DOHH2 (cell line): ENCODE measurements at regions not wholly inside any gene's neighbourhood (a gene's known extent, or its start where the extent isn't known, plus 50 kb on each side); places are given as distances from the start of the nearest gene placed in this dataset.

Experiments
- H3F3A ChIP-seq: fragments of 200-600 bp; sonication (generic), shearing (Covaris generic); 2 replicates; pipeline ENCODE4 v1.6.0; 2016; ENCODE audit warnings: antibody characterized with exemption, mild to moderate bottlenecking; ENCODE audit not compliant: control insufficient read depth, insufficient read depth
- H3K27ac ChIP-seq: fragments of 200-600 bp; sonication (generic); 2 replicates; pipeline ENCODE4 v1.5.1; 2014; ENCODE audit warnings: low read depth, mild to moderate bottlenecking, low read length, moderate library complexity
- H3K27me3 ChIP-seq: fragments of 200-600 bp; sonication (generic); 2 replicates; pipeline ENCODE4 v1.6.1; 2014; ENCODE audit warnings: mild to moderate bottlenecking, low read length, mixed read lengths; ENCODE audit not compliant: control insufficient read depth
- H3K36me3 ChIP-seq: fragments of 200-600 bp; sonication (generic); 2 replicates; pipeline ENCODE4 v1.6.1; 2014; ENCODE audit warnings: mild to moderate bottlenecking, low read length, moderate library complexity, mixed read lengths; ENCODE audit not compliant: control insufficient read depth
- H3K4me1 ChIP-seq: fragments of 200-600 bp; sonication (generic); 2 replicates; pipeline ENCODE4 v1.6.1; 2014; ENCODE audit warnings: mild to moderate bottlenecking, low read length, mixed read lengths; ENCODE audit not compliant: control insufficient read depth
- H3K4me2 ChIP-seq: fragments of 200-600 bp; sonication (generic); 2 replicates; pipeline ENCODE4 v1.6.0; 2014; ENCODE audit warnings: mild to moderate bottlenecking, low read length, moderate library complexity
- H3K4me3 ChIP-seq: fragments of 200-600 bp; sonication (generic); 2 replicates; pipeline ENCODE4 v1.5.1; 2014; ENCODE audit warnings: mild to moderate bottlenecking, low read length, mixed read lengths
- H3K79me2 ChIP-seq: fragments of 200-600 bp; sonication (generic); 2 replicates; pipeline ENCODE4 v1.6.1; 2014; ENCODE audit warnings: mild to moderate bottlenecking, low read length, mixed read lengths; ENCODE audit not compliant: control insufficient read depth
- H3K9me2 ChIP-seq: fragments of 200-600 bp; sonication (generic); replicated peaks from 2 replicates; pipeline ENCODE4 v1.6.1; 2014; ENCODE audit warnings: mild to moderate bottlenecking, low read length, mixed read lengths; ENCODE audit not compliant: control insufficient read depth
- H3K9me3 ChIP-seq: fragments of 200-600 bp; sonication (generic); 2 replicates; pipeline ENCODE4 v1.6.1; 2014; ENCODE audit warnings: antibody characterized with exemption, low read length, mixed read lengths; ENCODE audit not compliant: control insufficient read depth, insufficient read depth
- H4K20me1 ChIP-seq: fragments of 200-600 bp; sonication (generic); 2 replicates; pipeline ENCODE4 v1.6.0; 2014; ENCODE audit warnings: low read depth, mild to moderate bottlenecking, antibody characterized with exemption, low read length, moderate library complexity; ENCODE audit not compliant: control insufficient read depth, insufficient read depth
- EZH2phosphoT487 ChIP-seq: fragments of 200-600 bp; sonication (generic); IDR thresholded peaks from 2 replicates; pipeline ENCODE4 v1.6.1; 2017; ENCODE audit warnings: borderline replicate concordance, mild to moderate bottlenecking, antibody characterized with exemption, low read length, moderate library complexity, mixed read lengths
- TF ChIP-seq, protein P1 (sequence below): fragments of 200-600 bp; sonication (generic); IDR thresholded peaks from one replicate; pipeline ENCODE4 v1.5.1; 2014; ENCODE audit warnings: antibody characterized with exemption, mild to moderate bottlenecking, low read depth, low read length; ENCODE audit not compliant: poor library complexity, severe bottlenecking

GRCh38 chr15:23912191-23912590 is 225.1 kb upstream of the NDN start:
- peaks cover 4% of the 10 kb centered on the region; the same call in 1 of the 2 replicates for H3K9me3 ChIP-seq
- H3K79me2 ChIP-seq = no peaks in the 10 kb centered on the region
- TF ChIP-seq EZH2phosphoT487 = no peak
- TF ChIP-seq, protein P1, sequence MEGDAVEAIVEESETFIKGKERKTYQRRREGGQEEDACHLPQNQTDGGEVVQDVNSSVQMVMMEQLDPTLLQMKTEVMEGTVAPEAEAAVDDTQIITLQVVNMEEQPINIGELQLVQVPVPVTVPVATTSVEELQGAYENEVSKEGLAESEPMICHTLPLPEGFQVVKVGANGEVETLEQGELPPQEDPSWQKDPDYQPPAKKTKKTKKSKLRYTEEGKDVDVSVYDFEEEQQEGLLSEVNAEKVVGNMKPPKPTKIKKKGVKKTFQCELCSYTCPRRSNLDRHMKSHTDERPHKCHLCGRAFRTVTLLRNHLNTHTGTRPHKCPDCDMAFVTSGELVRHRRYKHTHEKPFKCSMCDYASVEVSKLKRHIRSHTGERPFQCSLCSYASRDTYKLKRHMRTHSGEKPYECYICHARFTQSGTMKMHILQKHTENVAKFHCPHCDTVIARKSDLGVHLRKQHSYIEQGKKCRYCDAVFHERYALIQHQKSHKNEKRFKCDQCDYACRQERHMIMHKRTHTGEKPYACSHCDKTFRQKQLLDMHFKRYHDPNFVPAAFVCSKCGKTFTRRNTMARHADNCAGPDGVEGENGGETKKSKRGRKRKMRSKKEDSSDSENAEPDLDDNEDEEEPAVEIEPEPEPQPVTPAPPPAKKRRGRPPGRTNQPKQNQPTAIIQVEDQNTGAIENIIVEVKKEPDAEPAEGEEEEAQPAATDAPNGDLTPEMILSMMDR = no peak
- no peaks in the 10 kb centered on the region for H3K9me2 ChIP-seq
- H3K27ac ChIP-seq = no peak overlapping the region
- H3K4me2 ChIP-seq = no peak overlapping the region
- H3K36me3 ChIP-seq = no peaks in the 10 kb centered on the region
- H3K4me3 ChIP-seq = no peak overlapping the region
- no peaks in the 10 kb centered on the region for H3K4me1 ChIP-seq
- H3F3A ChIP-seq = no peaks in the 10 kb centered on the region
- H3K27me3 ChIP-seq = no peaks in the 10 kb centered on the region
- H4K20me1 ChIP-seq = no peaks in the 10 kb centered on the region

DNA sequence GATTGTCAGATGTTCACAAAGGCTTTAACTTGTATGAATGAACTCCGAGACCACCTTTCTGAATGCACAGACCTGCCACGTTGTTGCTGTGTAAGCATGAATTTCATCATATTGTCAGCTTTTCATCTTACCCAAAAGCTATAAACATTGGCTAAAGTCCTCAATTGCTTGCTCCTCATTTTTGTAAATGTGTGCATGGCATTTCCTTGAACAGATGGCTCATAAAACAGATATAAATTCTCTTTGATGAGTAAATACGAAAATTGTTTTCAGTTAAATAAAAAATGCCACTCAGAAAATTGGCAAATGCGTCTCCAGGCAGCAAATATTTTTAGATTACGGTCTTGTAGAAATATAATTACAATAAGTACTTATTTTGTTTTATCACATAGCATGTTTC is 226.0 kb upstream of the NDN start:
- Histone ChIP-seq H3K4me3 (no peak overlapping the region), H3K9me3 (peaks cover 3% of the 10 kb centered on the region; the same call in 1 of the 2 replicates)
- TF ChIP-seq, protein P1 = no peak
- no peak for TF ChIP-seq EZH2phosphoT487

GRCh38 chr15:23913635-23914034 is 226.5 kb upstream of the NDN start:
- Histone ChIP-seq H3K4me1 (no peaks in the 10 kb centered on the region), H4K20me1 (no peaks in the 10 kb centered on the region), H3F3A (no peaks in the 10 kb centered on the region), H3K4me2 (no peak overlapping the region), H3K79me2 (no peaks in the 10 kb centered on the region), H3K27me3 (no peaks in the 10 kb centered on the region), H3K9me2 (no peaks in the 10 kb centered on the region), H3K4me3 (no peak overlapping the region), H3K9me3 (no peaks in the 10 kb centered on the region), H3K36me3 (no peaks in the 10 kb centered on the region), H3K27ac (no peak overlapping the region)
- no peak for TF ChIP-seq EZH2phosphoT487
- TF ChIP-seq, protein P1 = no peak

More for the DNA sequence above, 226.0 kb upstream of the NDN start:
- Histone ChIP-seq H3K79me2 (no peaks in the 10 kb centered on the region), H3K4me2 (no peak overlapping the region), H3K9me2 (no peaks in the 10 kb centered on the region), H4K20me1 (no peaks in the 10 kb centered on the region), H3K27me3 (no peaks in the 10 kb centered on the region), H3F3A (no peaks in the 10 kb centered on the region), H3K4me1 (no peaks in the 10 kb centered on the region), H3K36me3 (no peaks in the 10 kb centered on the region), H3K27ac (no peak overlapping the region)
